ENCODE measurements at regions not wholly inside any gene's neighbourhood (a gene's known extent, or its start where the extent isn't known, plus 50 kb on each side); places are given as distances from the start of the nearest gene placed in this dataset.
"Not testable (repeated sequence)": the region's sequence is repeated elsewhere in the genome, so short reads cannot be mapped to it uniquely, and the experiment has no call there.

- Histone ChIP-seq H3K27ac (ENCODE audit: low read depth, low read length) (no peak overlapping the region), H3K36me3 (ENCODE audit: control insufficient read depth in 2 of 3, insufficient read depth in 3 of 3, low read length in 3 of 3) (no peaks in the 10 kb centered on the region), H3K4me1 (ENCODE audit: control insufficient read depth in 2 of 2, insufficient read depth in 2 of 2, low read length in 2 of 2) (no peaks in the 10 kb centered on the region), H3K9me3 (ENCODE audit: control insufficient read depth in 2 of 3, low read length in 3 of 3) (no peaks in the 10 kb centered on the region), H3K4me3 (ENCODE audit: low read length) (no peak overlapping the region), H3K27me3 (ENCODE audit: control insufficient read depth in 2 of 2, insufficient read depth in 2 of 2, low read length in 2 of 2) (no peaks in the 10 kb centered on the region)
- CTCF ChIA-PET, result no interaction called here
- intact Hi-C loops (cut with micrococcal nuclease), result no loop called here
- H3K27ac Mint-ChIP-seq, result no peak overlapping the region
- no peak overlapping the region for H3K4me3 Mint-ChIP-seq
- ATAC-seq (no peak), DNase-seq (no peak)
- H3K27me3 Mint-ChIP-seq, result peaks cover 0 to 18% (median 0%) of the 10 kb centered on the region in 5 donors
- peaks cover 0 to 2% (median 0%) of the 10 kb centered on the region in 7 donors for H3K4me1 Mint-ChIP-seq
- H3K36me3 Mint-ChIP-seq, result peaks cover 0 to under 1% (median 0%) of the 10 kb centered on the region in 5 donors
- POLR2A ChIA-PET, result no interaction called here
- H3K9me3 Mint-ChIP-seq, result peaks cover 0 to 15% (median 0%) of the 10 kb centered on the region in 11 donors
Measured at GRCh38 chr4:3607690-3608552, 75.7 kb upstream of the LRPAP1 start.

DNA sequence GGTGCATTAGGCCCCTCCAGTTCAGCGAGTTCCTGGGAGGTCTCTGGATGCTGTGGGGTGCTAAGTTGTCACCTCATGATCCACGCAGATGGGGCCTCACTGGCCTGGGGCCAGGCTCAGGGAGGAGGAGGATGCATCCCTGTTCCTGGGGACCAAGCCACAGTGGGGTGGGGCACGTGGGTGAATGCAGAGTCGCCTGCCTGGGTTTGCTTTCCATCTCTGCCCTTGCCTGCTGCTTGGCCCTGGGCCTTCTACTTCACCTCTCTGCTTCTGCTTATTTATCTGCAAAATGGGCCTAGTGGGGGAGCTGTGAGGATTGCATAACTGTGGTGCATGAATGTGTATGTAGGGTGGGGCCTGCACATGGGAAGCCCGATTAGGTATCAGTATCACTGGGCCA, 74.6 kb upstream of the LRPAP1 start:
- H3K9me3 Mint-ChIP-seq, result peaks cover 0 to 11% (median 0%) of the 10 kb centered on the region in 11 donors
- intact Hi-C loops (cut with micrococcal nuclease); POLR2A ChIA-PET; CTCF ChIA-PET; ATAC-seq; H3K36me3 Mint-ChIP-seq; H3K4me1 ChIP-seq (ENCODE audit: control insufficient read depth in 2 of 2, insufficient read depth in 2 of 2, low read length in 2 of 2); H3K9me3 ChIP-seq (ENCODE audit: control insufficient read depth in 2 of 3, low read length in 3 of 3); H3K27ac Mint-ChIP-seq; H3K4me3 ChIP-seq (ENCODE audit: low read length); H3K27ac ChIP-seq (ENCODE audit: low read depth, low read length); H3K4me1 Mint-ChIP-seq; DNase-seq; H3K36me3 ChIP-seq (ENCODE audit: control insufficient read depth in 2 of 3, insufficient read depth in 3 of 3, low read length in 3 of 3); H3K4me3 Mint-ChIP-seq; H3K27me3 ChIP-seq (ENCODE audit: control insufficient read depth in 2 of 2, insufficient read depth in 2 of 2, low read length in 2 of 2): not testable (repeated sequence)
- H3K27me3 Mint-ChIP-seq, result peaks cover 0 to 18% (median 4%) of the 10 kb centered on the region in 5 donors

DNA sequence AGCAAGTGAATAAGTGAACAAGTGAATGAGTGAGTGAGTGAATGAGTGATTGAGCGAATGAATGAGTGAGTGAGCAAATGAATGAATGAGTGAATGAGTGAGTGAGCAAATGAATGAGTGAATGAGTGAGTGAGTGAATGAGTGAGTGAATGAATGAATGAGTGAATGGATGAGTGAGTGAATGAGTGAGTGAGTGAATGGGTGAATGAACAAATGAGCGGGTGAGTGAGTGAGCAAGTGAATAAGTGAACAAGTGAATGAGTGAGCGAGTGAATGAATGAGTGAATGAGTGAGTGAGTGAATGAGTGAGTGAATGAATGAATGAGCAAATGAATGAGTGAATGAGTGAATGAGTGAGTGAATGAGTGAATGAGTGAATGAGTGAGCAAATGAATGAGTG, 74.0 kb upstream of the LRPAP1 start:
- CTCF ChIA-PET, result not testable (repeated sequence)

DNA sequence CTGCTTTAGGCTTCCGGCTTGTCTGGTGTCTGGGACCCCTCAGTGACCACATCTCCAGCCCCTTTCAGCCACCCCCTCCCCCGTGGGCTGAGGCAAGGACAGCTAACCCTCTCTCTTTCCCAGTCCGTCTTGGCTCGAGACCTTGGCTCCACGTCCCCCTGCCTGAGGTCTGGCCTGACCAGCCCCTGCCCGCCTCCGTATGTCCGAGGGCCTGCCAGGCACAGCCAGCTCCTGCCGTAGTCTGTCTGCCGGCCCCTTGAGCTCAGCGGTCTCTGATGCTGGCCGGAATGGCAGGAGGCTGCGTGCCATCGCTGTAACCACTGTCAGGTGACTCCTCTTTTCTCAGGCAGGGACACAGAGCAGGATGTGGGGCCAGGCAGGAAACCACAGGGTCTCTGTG, 73.3 kb upstream of the LRPAP1 start:
- peaks cover 0 to 5% (median 0%) of the 10 kb centered on the region in 5 donors for H3K36me3 Mint-ChIP-seq
- H3K4me3 ChIP-seq (ENCODE audit: low read length), result no peak overlapping the region
- POLR2A ChIA-PET, result no interaction called here
- DNase-seq (no peak), ATAC-seq (no peak)
- intact Hi-C loops (cut with micrococcal nuclease), result no loop called here
- H3K4me1 Mint-ChIP-seq, result peaks cover 0 to 2% (median 0%) of the 10 kb centered on the region in 7 donors
- H3K4me3 Mint-ChIP-seq, result no peak overlapping the region
- no peaks in the 10 kb centered on the region for H3K4me1 ChIP-seq (ENCODE audit: control insufficient read depth in 2 of 2, insufficient read depth in 2 of 2, low read length in 2 of 2)
- no peaks in the 10 kb centered on the region for H3K9me3 ChIP-seq (ENCODE audit: control insufficient read depth in 2 of 3, low read length in 3 of 3)
- H3K27me3 Mint-ChIP-seq, result peaks cover 0 to 14% (median 4%) of the 10 kb centered on the region in 5 donors
- H3K9me3 Mint-ChIP-seq, result peaks cover 0 to 7% (median 0%) of the 10 kb centered on the region in 11 donors
- H3K27ac Mint-ChIP-seq, result no peak overlapping the region
- H3K27ac ChIP-seq (ENCODE audit: low read depth, low read length), result no peak overlapping the region
- CTCF ChIA-PET, result no interaction called here
- H3K27me3 ChIP-seq (ENCODE audit: control insufficient read depth in 2 of 2, insufficient read depth in 2 of 2, low read length in 2 of 2), result no peaks in the 10 kb centered on the region
- no peaks in the 10 kb centered on the region for H3K36me3 ChIP-seq (ENCODE audit: control insufficient read depth in 2 of 3, insufficient read depth in 3 of 3, low read length in 3 of 3)

More for the DNA sequence above, 74.0 kb upstream of the LRPAP1 start:
- H3K4me1 Mint-ChIP-seq; H3K36me3 ChIP-seq (ENCODE audit: control insufficient read depth in 2 of 3, insufficient read depth in 3 of 3, low read length in 3 of 3); POLR2A ChIA-PET; DNase-seq; H3K4me3 Mint-ChIP-seq; H3K27ac Mint-ChIP-seq; intact Hi-C loops (cut with micrococcal nuclease); H3K27me3 ChIP-seq (ENCODE audit: control insufficient read depth in 2 of 2, insufficient read depth in 2 of 2, low read length in 2 of 2); ATAC-seq; H3K9me3 ChIP-seq (ENCODE audit: control insufficient read depth in 2 of 3, low read length in 3 of 3); H3K4me3 ChIP-seq (ENCODE audit: low read length); H3K4me1 ChIP-seq (ENCODE audit: control insufficient read depth in 2 of 2, insufficient read depth in 2 of 2, low read length in 2 of 2); H3K27ac ChIP-seq (ENCODE audit: low read depth, low read length); H3K36me3 Mint-ChIP-seq: not testable (repeated sequence)
- H3K27me3 Mint-ChIP-seq, result peaks cover 0 to 18% (median 4%) of the 10 kb centered on the region in 5 donors
- H3K9me3 Mint-ChIP-seq, result peaks cover 0 to 11% (median 0%) of the 10 kb centered on the region in 11 donors

GRCh38 chr4:3602886-3603645, 70.8 kb upstream of the LRPAP1 start:
- H3K4me1 Mint-ChIP-seq; H3K27ac ChIP-seq (ENCODE audit: low read depth, low read length); H3K27me3 ChIP-seq (ENCODE audit: control insufficient read depth in 2 of 2, insufficient read depth in 2 of 2, low read length in 2 of 2); ATAC-seq; H3K27me3 Mint-ChIP-seq; H3K36me3 Mint-ChIP-seq; H3K9me3 Mint-ChIP-seq; H3K27ac Mint-ChIP-seq; POLR2A ChIA-PET; DNase-seq; CTCF ChIA-PET; H3K4me3 Mint-ChIP-seq; H3K9me3 ChIP-seq (ENCODE audit: control insufficient read depth in 2 of 3, low read length in 3 of 3); intact Hi-C loops (cut with micrococcal nuclease); H3K4me1 ChIP-seq (ENCODE audit: control insufficient read depth in 2 of 2, insufficient read depth in 2 of 2, low read length in 2 of 2); H3K36me3 ChIP-seq (ENCODE audit: control insufficient read depth in 2 of 3, insufficient read depth in 3 of 3, low read length in 3 of 3); H3K4me3 ChIP-seq (ENCODE audit: low read length): not testable (repeated sequence)

GRCh38 chr4:3601992-3602391, 69.8 kb upstream of the LRPAP1 start:
- Mint-ChIP-seq H3K36me3 (peaks cover 0 to 5% (median 0%) of the 10 kb centered on the region in 5 donors), H3K27me3 (peaks cover 0 to 6% (median 0%) of the 10 kb centered on the region in 5 donors), H3K27ac (no peak overlapping the region), H3K9me3 (peaks cover 0 to 4% (median 0%) of the 10 kb centered on the region in 11 donors), H3K4me3 (no peak overlapping the region), H3K4me1 (no peaks in the 10 kb centered on the region)
- intact Hi-C loops (cut with micrococcal nuclease), result no loop called here
- ChIA-PET POLR2A (no interaction called here), CTCF (no interaction called here)
- Histone ChIP-seq H3K4me1 (ENCODE audit: control insufficient read depth in 2 of 2, insufficient read depth in 2 of 2, low read length in 2 of 2) (no peaks in the 10 kb centered on the region), H3K27ac (ENCODE audit: low read depth, low read length) (no peak overlapping the region), H3K4me3 (ENCODE audit: low read length) (no peak overlapping the region), H3K27me3 (ENCODE audit: control insufficient read depth in 2 of 2, insufficient read depth in 2 of 2, low read length in 2 of 2) (no peaks in the 10 kb centered on the region), H3K9me3 (ENCODE audit: control insufficient read depth in 2 of 3, low read length in 3 of 3) (no peaks in the 10 kb centered on the region), H3K36me3 (ENCODE audit: control insufficient read depth in 2 of 3, insufficient read depth in 3 of 3, low read length in 3 of 3) (no peaks in the 10 kb centered on the region)
- ATAC-seq (no peak), DNase-seq (no peak)

All from naive thymus-derived CD4-positive, alpha-beta T cell (primary cell).